MM.1S (cell line): ENCODE measurements at regions not wholly inside any gene's neighbourhood (a gene's known extent, or its start where the extent isn't known, plus 50 kb on each side); places are given as distances from the start of the nearest gene placed in this dataset.

Experiments used
- DNase-seq: peaks from one replicate; pipeline ENCODE4 v3.0.0-alpha.2; 2015
- H2AFZ ChIP-seq: fragments of 300-600 bp; sonication (generic); 2 replicates; pipeline ENCODE4 v1.6.0; 2016; ENCODE audit warnings: antibody characterized with exemption, low read length
- H3F3A ChIP-seq: fragments of 300-600 bp; sonication (generic); 2 replicates; pipeline ENCODE4 v1.6.1; 2016; ENCODE audit warnings: mild to moderate bottlenecking, antibody characterized with exemption, low read length, moderate library complexity, mixed read lengths; ENCODE audit not compliant: insufficient read depth
- H3K27ac ChIP-seq: fragments of 300-600 bp; sonication (generic); 2 replicates; pipeline ENCODE4 v1.5.1; 2016; ENCODE audit warnings: mild to moderate bottlenecking, low read length
- H3K27me3 ChIP-seq: fragments of 300-600 bp; sonication (generic); replicated peaks from 2 replicates; pipeline ENCODE4 v1.6.0; 2016; ENCODE audit warnings: low read length; ENCODE audit not compliant: insufficient read depth
- H3K36me3 ChIP-seq: fragments of 300-600 bp; sonication (generic); replicated peaks from 2 replicates; pipeline ENCODE4 v1.6.1; 2016; ENCODE audit warnings: mild to moderate bottlenecking, low read length, mixed read lengths; ENCODE audit not compliant: insufficient read depth
- H3K4me1 ChIP-seq: fragments of 300-600 bp; sonication (generic); 2 replicates; pipeline ENCODE4 v1.6.1; 2016; ENCODE audit warnings: low read length, mixed read lengths
- H3K4me2 ChIP-seq: fragments of 300-600 bp; sonication (generic); 2 replicates; pipeline ENCODE4 v1.6.0; 2016; ENCODE audit warnings: low read depth, low read length
- H3K4me3 ChIP-seq: fragments of 300-600 bp; sonication (generic); 2 replicates; pipeline ENCODE4 v1.5.1; 2016; ENCODE audit warnings: low read length, mixed read lengths
- H3K79me2 ChIP-seq: fragments of 300-600 bp; sonication (generic); 2 replicates; pipeline ENCODE4 v1.6.1; 2016; ENCODE audit warnings: mixed run types, low read length, mixed read lengths
- H3K9ac ChIP-seq: fragments of 300-600 bp; sonication (generic); 2 replicates; pipeline ENCODE4 v1.6.1; 2016; ENCODE audit warnings: low read length, mixed read lengths
- H3K9me2 ChIP-seq: fragments of 300-600 bp; sonication (generic); replicated peaks from 2 replicates; pipeline ENCODE4 v1.6.1; 2016; ENCODE audit warnings: mild to moderate bottlenecking, low read length, mixed read lengths; ENCODE audit not compliant: insufficient read depth
- H3K9me3 ChIP-seq: fragments of 300-600 bp; sonication (generic); replicated peaks from 2 replicates; pipeline ENCODE4 v1.6.1; 2016; ENCODE audit warnings: mild to moderate bottlenecking, low read length, mixed read lengths; ENCODE audit not compliant: insufficient read depth
- H4K20me1 ChIP-seq: fragments of 300-600 bp; sonication (generic); 2 replicates; pipeline ENCODE4 v1.6.1; 2016; ENCODE audit warnings: mild to moderate bottlenecking, low read length, moderate library complexity, mixed read lengths; ENCODE audit not compliant: insufficient read depth
- CTCF ChIP-seq: fragments of 300-600 bp; sonication (generic); IDR thresholded peaks from 2 replicates; pipeline ENCODE4 v1.5.1; 2016; ENCODE audit warnings: antibody characterized with exemption, low read length, mixed read lengths
- EZH2 ChIP-seq: fragments of 300-600 bp; sonication (generic); optimal IDR thresholded peaks from 2 replicates; pipeline ENCODE3; 2017; ENCODE audit warnings: low read depth, mild to moderate bottlenecking, antibody characterized with exemption, low read length, mixed read lengths
- EZH2phosphoT487 ChIP-seq: fragments of 300-600 bp; sonication (generic); IDR thresholded peaks from 2 replicates; pipeline ENCODE4 v1.6.1; 2018; ENCODE audit warnings: antibody characterized with exemption, low read length

- H3K27ac ChIP-seq: no peak overlapping the region
- no peaks in the 10 kb centered on the region for H3F3A ChIP-seq
- H3K4me3 ChIP-seq: no peak overlapping the region
- no peaks in the 10 kb centered on the region for H3K9me3 ChIP-seq
- H3K27me3 ChIP-seq: no peaks in the 10 kb centered on the region
- H3K4me2 ChIP-seq: no peak overlapping the region
- no peaks in the 10 kb centered on the region for H3K4me1 ChIP-seq
- H3K36me3 ChIP-seq: no peaks in the 10 kb centered on the region
- no peak overlapping the region for H2AFZ ChIP-seq
- H3K9ac ChIP-seq: no peak overlapping the region
- no peaks in the 10 kb centered on the region for H4K20me1 ChIP-seq
- no peaks in the 10 kb centered on the region for H3K9me2 ChIP-seq
- no peak for DNase-seq
- no peaks in the 10 kb centered on the region for H3K79me2 ChIP-seq
- TF ChIP-seq EZH2phosphoT487 (no peak), EZH2 (no peak), CTCF (no peak)
Observed at GRCh38 chr5:123756318-123756665, 244.3 kb downstream of the CSNK1G3 start.

- Histone ChIP-seq H3K4me3 (no peak overlapping the region), H2AFZ (no peak overlapping the region), H3K4me1 (no peaks in the 10 kb centered on the region), H3F3A (no peaks in the 10 kb centered on the region), H3K9ac (no peak overlapping the region), H3K27me3 (no peaks in the 10 kb centered on the region), H3K27ac (no peak overlapping the region), H3K79me2 (no peaks in the 10 kb centered on the region), H4K20me1 (no peaks in the 10 kb centered on the region), H3K9me2 (no peaks in the 10 kb centered on the region), H3K9me3 (no peaks in the 10 kb centered on the region), H3K4me2 (no peak overlapping the region), H3K36me3 (no peaks in the 10 kb centered on the region)
- no peak for DNase-seq
- no peak for TF ChIP-seq EZH2phosphoT487
Observed at GRCh38 chr5:123755653-123756317, 243.8 kb downstream of the CSNK1G3 start.

- Histone ChIP-seq H2AFZ (no peak overlapping the region), H3K79me2 (no peaks in the 10 kb centered on the region), H3K9me2 (no peaks in the 10 kb centered on the region), H3K4me1 (no peaks in the 10 kb centered on the region), H3K27ac (no peak overlapping the region), H3K27me3 (no peaks in the 10 kb centered on the region), H3K36me3 (no peaks in the 10 kb centered on the region), H3K9me3 (no peaks in the 10 kb centered on the region), H3K4me2 (no peak overlapping the region), H3F3A (no peaks in the 10 kb centered on the region), H4K20me1 (no peaks in the 10 kb centered on the region), H3K4me3 (no peak overlapping the region), H3K9ac (no peak overlapping the region)
- TF ChIP-seq CTCF (no peak), EZH2phosphoT487 (no peak), EZH2 (no peak)
- no peak for DNase-seq
Observed at GRCh38 chr5:123754908-123755307, 242.9 kb downstream of the CSNK1G3 start.
